ENCODE measurements at regions not wholly inside any gene's neighbourhood (a gene's known extent, or its start where the extent isn't known, plus 50 kb on each side); places are given as distances from the start of the nearest gene placed in this dataset.

DNA sequence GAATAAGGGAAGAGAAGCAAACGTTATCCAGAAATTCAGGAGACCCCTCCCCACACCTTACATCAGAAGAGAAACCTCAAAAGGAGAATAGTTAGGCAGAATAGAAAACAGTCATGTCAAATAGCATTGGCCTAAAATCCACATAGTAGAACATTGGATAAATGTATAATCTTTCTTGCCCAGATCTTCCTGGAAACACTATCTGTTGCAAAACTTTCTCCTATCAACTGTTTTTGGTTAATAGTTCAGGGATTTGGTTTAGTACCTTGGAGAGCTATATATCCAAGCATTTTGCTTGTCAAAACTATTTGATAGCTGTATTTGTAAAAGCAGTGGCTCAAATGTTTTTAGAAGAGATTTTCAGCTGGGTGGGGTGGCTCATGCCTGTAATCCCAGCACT lies 74.3 kb upstream of the PHACTR2 start:
- TF ChIP-seq, protein P1, sequence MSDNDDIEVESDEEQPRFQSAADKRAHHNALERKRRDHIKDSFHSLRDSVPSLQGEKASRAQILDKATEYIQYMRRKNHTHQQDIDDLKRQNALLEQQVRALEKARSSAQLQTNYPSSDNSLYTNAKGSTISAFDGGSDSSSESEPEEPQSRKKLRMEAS (IDR thresholded peaks at IDR 0.05; ENCODE audit: low read depth, low read length): no peak
- TF ChIP-seq CTCF (IDR thresholded peaks at IDR 0.05; ENCODE audit: low read depth, low read length): no peak
- no peak for TF ChIP-seq POLR2A (IDR thresholded peaks at IDR 0.05; ENCODE audit: extremely low read depth, insufficient read length)
- TF ChIP-seq MYC (IDR thresholded peaks at IDR 0.05; ENCODE audit: low read depth, low read length): no peak
